Keratinocyte (primary cell): ENCODE measurements at regions not wholly inside any gene's neighbourhood (a gene's known extent, or its start where the extent isn't known, plus 50 kb on each side); places are given as distances from the start of the nearest gene placed in this dataset.
A peak's percentile ranks its signal among the peaks of the same experiment; 100 is the strongest.

Source experiments
- DNase-seq: peaks from one replicate; pipeline ENCODE4 v3.0.0-alpha.2; 2011; ENCODE audit warnings: low read depth, missing footprints, low spot score
- FAIRE-seq: peaks from 2 replicates; lab custom pipeline; 2011; peaks lifted over from hg19 to GRCh38; lab: Jason Lieb, UNC
- H2AFZ ChIP-seq: 2 replicates; pipeline ENCODE4 v1.6.0; 2012; ENCODE audit warnings: low read length, control low read depth, inconsistent platforms; ENCODE audit not compliant: control insufficient read depth
- H3K27ac ChIP-seq: 2 replicates; pipeline ENCODE4 v1.5.1; 2011; ENCODE audit warnings: low read length; ENCODE audit not compliant: control insufficient read depth, insufficient read depth
- H3K27me3 ChIP-seq: 3 replicates; pipeline ENCODE4 v1.6.0; 2011; ENCODE audit warnings: low read length; ENCODE audit not compliant: control insufficient read depth, insufficient read depth; ENCODE audit errors: extremely low read depth
- H3K36me3 ChIP-seq, 2 experiments: 2 replicates in 1 of 2; 3 replicates in 1 of 2; pipeline ENCODE4 v1.5.1; 2011; ENCODE audit warnings: low read length in 2 of 2, mild to moderate bottlenecking in 1 of 2; ENCODE audit not compliant: control insufficient read depth in 2 of 2, insufficient read depth in 2 of 2; ENCODE audit errors: extremely low read depth in 1 of 2
- H3K4me1 ChIP-seq: 3 replicates; pipeline ENCODE4 v1.5.1; 2011; ENCODE audit warnings: low read length; ENCODE audit not compliant: control insufficient read depth, insufficient read depth; ENCODE audit errors: extremely low read depth
- H3K4me2 ChIP-seq: 3 replicates; pipeline ENCODE4 v1.6.0; 2011; ENCODE audit warnings: low read depth, low read length; ENCODE audit not compliant: control insufficient read depth, insufficient read depth; ENCODE audit errors: extremely low read depth
- H3K4me3 ChIP-seq, 3 experiments: fragments of 200-600 bp in 1 of 3; sonication (generic) in 1 of 3; 2 replicates in 2 of 3; 3 replicates in 1 of 3; pipeline ENCODE4 v1.5.1; 2011 to 2016; ENCODE audit warnings: low read length in 3 of 3, mild to moderate bottlenecking in 3 of 3, control low read depth in 2 of 3, inconsistent platforms in 1 of 3, low read depth in 1 of 3, mixed read lengths in 1 of 3, mixed run types in 1 of 3, moderate library complexity in 1 of 3; ENCODE audit not compliant: control insufficient read depth in 2 of 3, insufficient read depth in 2 of 3; ENCODE audit errors: extremely low read depth in 1 of 3
- H3K79me2 ChIP-seq: 2 replicates; pipeline ENCODE4 v1.6.0; 2012; ENCODE audit warnings: low read length; ENCODE audit not compliant: control insufficient read depth, insufficient read depth
- H3K9ac ChIP-seq: 3 replicates; pipeline ENCODE4 v1.6.0; 2011; ENCODE audit warnings: low read length; ENCODE audit not compliant: control insufficient read depth, insufficient read depth; ENCODE audit errors: extremely low read depth
- H3K9me1 ChIP-seq: 3 replicates; pipeline ENCODE4 v1.6.0; 2011; ENCODE audit warnings: low read length; ENCODE audit not compliant: control insufficient read depth, insufficient read depth; ENCODE audit errors: extremely low read depth
- H3K9me3 ChIP-seq: 2 replicates; pipeline ENCODE4 v1.5.1; 2012; ENCODE audit warnings: low read depth, low read length; ENCODE audit not compliant: control insufficient read depth
- H4K20me1 ChIP-seq: 3 replicates; pipeline ENCODE4 v1.6.0; 2011; ENCODE audit warnings: low read length; ENCODE audit not compliant: control insufficient read depth, insufficient read depth; ENCODE audit errors: extremely low read depth
- EZH2 ChIP-seq: IDR thresholded peaks from one replicate; pipeline ENCODE4 v1.6.1; 2012; ENCODE audit warnings: inconsistent platforms, mild to moderate bottlenecking, low read length, moderate library complexity
- dilution Hi-C: fragments of 300-500 bp; cut with MboI; formaldehyde crosslinking; loops from one replicate; pipeline ENCODE4 v1.7.0; 2020; ENCODE audit warnings: low sequenced_read_pairs; ENCODE audit not compliant: extremely low pct_ligation_motif_present
- TF ChIP-seq, protein P1 (sequence below), 3 experiments: IDR thresholded peaks in 1 of 3; conservative IDR thresholded peaks in 1 of 3; optimal IDR thresholded peaks in 1 of 3; 2 replicates in 2 of 3; 3 replicates in 1 of 3; pipeline versions ENCODE3 to v1.5.1; 2011; ENCODE audit warnings: low read length in 3 of 3, mild to moderate bottlenecking in 3 of 3, moderate library complexity in 2 of 3, control low read depth in 1 of 3, inconsistent platforms in 1 of 3; ENCODE audit not compliant: insufficient read depth in 2 of 3; ENCODE audit errors: extremely low read depth in 1 of 3

DNA sequence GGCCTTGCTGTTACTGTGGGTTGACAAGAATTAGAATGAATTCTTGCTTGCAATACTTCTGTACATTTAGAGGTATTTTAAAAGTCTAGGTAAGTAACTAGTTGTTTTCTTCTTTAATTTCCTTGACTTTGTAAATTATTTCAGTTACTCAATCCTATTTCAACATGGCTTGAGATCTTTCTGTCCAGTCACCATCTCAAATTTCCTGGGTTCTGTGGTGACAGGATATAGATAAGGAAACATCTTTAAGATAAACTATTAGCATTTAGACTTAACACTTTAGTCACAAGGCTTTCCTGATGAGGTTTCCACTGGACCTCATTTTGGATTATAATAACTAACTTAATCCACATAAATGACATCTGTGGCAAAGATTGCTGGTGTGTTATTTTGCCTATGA lies 195.9 kb upstream of the DPH6 start:
- no peaks in the 10 kb centered on the region for H3K9me3 ChIP-seq
- no peak overlapping the region for H3K4me3 ChIP-seq
- no peak overlapping the region for H3K27ac ChIP-seq
- no peaks in the 10 kb centered on the region for H4K20me1 ChIP-seq
- FAIRE-seq (peak; percentile 17), DNase-seq (no peak)
- H3K27me3 ChIP-seq, result no peaks in the 10 kb centered on the region
- H3K9ac ChIP-seq, result no peak overlapping the region
- no peaks in the 10 kb centered on the region for H3K9me1 ChIP-seq
- H2AFZ ChIP-seq, result no peak overlapping the region
- no peaks in the 10 kb centered on the region for H3K79me2 ChIP-seq
- no peak for TF ChIP-seq EZH2
- TF ChIP-seq, protein P1, sequence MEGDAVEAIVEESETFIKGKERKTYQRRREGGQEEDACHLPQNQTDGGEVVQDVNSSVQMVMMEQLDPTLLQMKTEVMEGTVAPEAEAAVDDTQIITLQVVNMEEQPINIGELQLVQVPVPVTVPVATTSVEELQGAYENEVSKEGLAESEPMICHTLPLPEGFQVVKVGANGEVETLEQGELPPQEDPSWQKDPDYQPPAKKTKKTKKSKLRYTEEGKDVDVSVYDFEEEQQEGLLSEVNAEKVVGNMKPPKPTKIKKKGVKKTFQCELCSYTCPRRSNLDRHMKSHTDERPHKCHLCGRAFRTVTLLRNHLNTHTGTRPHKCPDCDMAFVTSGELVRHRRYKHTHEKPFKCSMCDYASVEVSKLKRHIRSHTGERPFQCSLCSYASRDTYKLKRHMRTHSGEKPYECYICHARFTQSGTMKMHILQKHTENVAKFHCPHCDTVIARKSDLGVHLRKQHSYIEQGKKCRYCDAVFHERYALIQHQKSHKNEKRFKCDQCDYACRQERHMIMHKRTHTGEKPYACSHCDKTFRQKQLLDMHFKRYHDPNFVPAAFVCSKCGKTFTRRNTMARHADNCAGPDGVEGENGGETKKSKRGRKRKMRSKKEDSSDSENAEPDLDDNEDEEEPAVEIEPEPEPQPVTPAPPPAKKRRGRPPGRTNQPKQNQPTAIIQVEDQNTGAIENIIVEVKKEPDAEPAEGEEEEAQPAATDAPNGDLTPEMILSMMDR (optimal IDR thresholded peaks at IDR 0.05 in 1 of 3, IDR thresholded peaks at IDR 0.05 in 1 of 3, conservative IDR thresholded peaks at IDR 0.05 in 1 of 3; ENCODE audit: extremely low read depth in 1 of 3, insufficient read depth in 2 of 3, low read length in 3 of 3), result no peak
- H3K4me2 ChIP-seq, result no peak overlapping the region
- H3K4me1 ChIP-seq, result peaks cover 8% of the 10 kb centered on the region
- no peaks in the 10 kb centered on the region for H3K36me3 ChIP-seq
- dilution Hi-C loops, result no loop called here

DNA sequence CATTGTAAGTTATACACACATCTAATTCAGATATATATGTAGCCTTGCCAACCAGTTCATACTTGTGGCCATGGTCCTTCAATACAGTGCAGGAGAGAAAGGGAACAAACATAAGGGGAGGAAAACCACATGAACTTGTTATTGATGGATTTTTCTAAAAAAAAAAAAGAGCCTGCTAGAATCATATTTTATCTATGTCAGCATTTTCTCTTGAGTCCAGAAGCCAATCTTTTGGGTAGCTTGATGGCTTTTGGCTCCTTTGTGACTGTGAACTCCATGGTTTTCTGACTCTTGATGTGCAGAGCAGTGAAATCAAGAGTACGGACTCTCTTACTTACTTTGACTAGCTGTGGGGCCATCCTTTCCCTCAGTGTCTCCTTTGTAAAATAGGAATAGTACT lies 197.4 kb upstream of the DPH6 start:
- no peak for FAIRE-seq

More for the DNA sequence above, 197.4 kb upstream of the DPH6 start:
- Histone ChIP-seq H4K20me1 (no peaks in the 10 kb centered on the region), H3K4me1 (peaks cover 1% of the 10 kb centered on the region), H3K27ac (no peak overlapping the region), H3K9me3 (no peaks in the 10 kb centered on the region), H3K79me2 (no peaks in the 10 kb centered on the region), H2AFZ (no peak overlapping the region), H3K36me3 (no peaks in the 10 kb centered on the region), H3K4me3 (no peak overlapping the region), H3K9me1 (no peaks in the 10 kb centered on the region), H3K9ac (no peak overlapping the region), H3K4me2 (no peak overlapping the region), H3K27me3 (no peaks in the 10 kb centered on the region)
- dilution Hi-C loops, result no loop called here
- no peak for DNase-seq
- TF ChIP-seq, protein P1 (optimal IDR thresholded peaks at IDR 0.05 in 1 of 3, IDR thresholded peaks at IDR 0.05 in 1 of 3, conservative IDR thresholded peaks at IDR 0.05 in 1 of 3; ENCODE audit: extremely low read depth in 1 of 3, insufficient read depth in 2 of 3, low read length in 3 of 3), result no peak
- no peak for TF ChIP-seq EZH2
